T-cell (primary cell): ENCODE measurements at regions not wholly inside any gene's neighbourhood (a gene's known extent, or its start where the extent isn't known, plus 50 kb on each side); places are given as distances from the start of the nearest gene placed in this dataset.
"Not testable (repeated sequence)": the region's sequence is repeated elsewhere in the genome, so short reads cannot be mapped to it uniquely, and the experiment has no call there.

Source experiments
- ATAC-seq, 4 experiments: fragments of 200-7000 bp in 3 of 4; fragments of 150-1000 bp in 1 of 4; cut with Tn5 transposase; replicated peaks in 1 of 4; 1 replicate in 3 of 4; 2 replicates in 1 of 4; pipeline ENCODE4 v1.10.0; 2021; ENCODE audit warnings: moderate library complexity in 3 of 4, mild to moderate bottlenecking in 2 of 4, moderate number of reproducible peaks in 1 of 4
- CTCF ChIA-PET, 2 donors: fragments of 300-600 bp; sonication (Branson Sonifier 250); formaldehyde crosslinking; loops; one replicate each; lab custom pipeline; 2022; ENCODE audit warnings: antibody characterized with exemption in 2 of 2; lab: Charles Lee
- POLR2A ChIA-PET, 2 donors: fragments of 300-600 bp; sonication (Branson Sonifier 250); formaldehyde crosslinking; loops; one replicate each; lab custom pipeline; 2022; ENCODE audit warnings: antibody characterized with exemption in 2 of 2; lab: Charles Lee
- DNase-seq, 35 experiments: peaks; one replicate each; pipeline versions ENCODE4 v3.0.0 to v3.0.0-alpha.2; 2013 to 2023
- H3K27ac ChIP-seq: one replicate; pipeline ENCODE4 v1.5.1; 2013; ENCODE audit warnings: low read length
- H3K27me3 ChIP-seq, 2 experiments: replicated peaks in 1 of 2; 1 replicate in 1 of 2; 2 replicates in 1 of 2; pipeline versions ENCODE4 v1.6.1 to v1.7.0; 2013; ENCODE audit warnings: low read length in 1 of 2, mixed read lengths in 1 of 2; ENCODE audit not compliant: control insufficient read depth in 2 of 2, insufficient read depth in 2 of 2; ENCODE audit errors: extremely low read depth in 1 of 2
- H3K36me3 ChIP-seq, 2 donors: 1 replicate in 1 of 2; 2 replicates in 1 of 2; pipeline versions ENCODE4 v1.6.1 to v1.7.0; 2013; ENCODE audit warnings: low read length in 1 of 2; ENCODE audit not compliant: control insufficient read depth in 2 of 2, insufficient read depth in 1 of 2; ENCODE audit errors: extremely low read depth in 1 of 2
- H3K4me1 ChIP-seq, 2 experiments: 1 replicate in 1 of 2; 2 replicates in 1 of 2; pipeline versions ENCODE4 v1.6.1 to v1.7.0; 2013; ENCODE audit warnings: low read length in 2 of 2, mixed read lengths in 1 of 2; ENCODE audit not compliant: insufficient read depth in 2 of 2, control insufficient read depth in 1 of 2; ENCODE audit errors: extremely low read depth in 1 of 2
- H3K4me3 ChIP-seq, 2 donors: 1 replicate in 1 of 2; 2 replicates in 1 of 2; pipeline versions ENCODE4 v1.5.1 to v1.7.0; 2013; ENCODE audit warnings: mild to moderate bottlenecking in 2 of 2, low read length in 1 of 2, moderate library complexity in 1 of 2; ENCODE audit not compliant: control insufficient read depth in 1 of 2; ENCODE audit errors: extremely low read depth in 1 of 2
- H3K9me3 ChIP-seq: 2 replicates; pipeline ENCODE4 v1.7.0; 2013
- H3K27ac Mint-ChIP-seq, 2 donors: one replicate each; pipeline ENCODE4 v1.8.0; 2020 to 2021; ENCODE audit warnings: mild to moderate bottlenecking in 2 of 2, mixed read lengths in 2 of 2
- H3K27me3 Mint-ChIP-seq, 2 donors: one replicate each; pipeline ENCODE4 v1.8.0; 2021 to 2022; ENCODE audit warnings: mixed read lengths in 2 of 2
- H3K36me3 Mint-ChIP-seq: one replicate; pipeline ENCODE4 v1.8.0; 2021; ENCODE audit warnings: mixed read lengths
- H3K4me1 Mint-ChIP-seq, 3 donors: one replicate each; pipeline ENCODE4 v1.8.0; 2020 to 2022; ENCODE audit warnings: mixed read lengths in 3 of 3, mild to moderate bottlenecking in 1 of 3
- H3K4me3 Mint-ChIP-seq, 3 donors: one replicate each; pipeline ENCODE4 v1.8.0; 2020 to 2022; ENCODE audit warnings: mild to moderate bottlenecking in 3 of 3, mixed read lengths in 3 of 3, moderate library complexity in 3 of 3
- H3K9me3 Mint-ChIP-seq, 3 donors: one replicate each; pipeline ENCODE4 v1.8.0; 2020 to 2022; ENCODE audit warnings: mixed read lengths in 3 of 3
- WGBS: methylation state at CpG from one replicate; pipeline ENCODE4 v1.1.5; 2013; ENCODE audit warnings: missing lambda C conversion rate; ENCODE audit not compliant: insufficient coverage; 5-methylcytosine and 5-hydroxymethylcytosine counted together

DNA sequence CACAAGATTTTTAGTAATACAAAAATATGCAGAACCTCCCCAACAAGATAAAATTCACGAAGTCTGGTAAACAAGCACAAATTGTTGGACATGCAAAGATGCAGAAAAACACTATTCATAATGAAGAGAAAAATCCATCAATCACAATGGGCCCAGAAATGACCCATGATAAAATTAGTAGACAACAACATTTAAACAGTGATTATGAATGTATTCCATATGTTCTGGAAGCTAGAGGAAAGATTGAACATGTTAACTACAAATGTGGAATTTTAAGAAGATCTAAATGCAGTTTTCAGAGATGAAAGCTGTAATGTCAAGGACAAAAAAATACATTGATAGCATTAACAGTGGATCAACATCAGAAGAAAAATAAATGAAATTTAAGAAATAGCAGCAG lies 243.3 kb upstream of the LINC00305 start:
- H3K27me3 ChIP-seq, result no peaks in the 10 kb centered on the region
- DNase-seq, result no peak
- no peak for ATAC-seq
- Mint-ChIP-seq H3K4me3 (no peak overlapping the region), H3K4me1 (no peaks in the 10 kb centered on the region), H3K27me3 (no peaks in the 10 kb centered on the region), H3K9me3 (peaks cover 2 to 16% (median 3%) of the 10 kb centered on the region in 3 donors), H3K36me3 (no peaks in the 10 kb centered on the region), H3K27ac (no peak overlapping the region)
- no CpG with 5 or more reads among the region's 1 CpG for WGBS
- H3K36me3 ChIP-seq, result no peaks in the 10 kb centered on the region
- POLR2A ChIA-PET, result no interaction called here
- H3K9me3 ChIP-seq, result no peaks in the 10 kb centered on the region
- CTCF ChIA-PET, result no interaction called here
- H3K4me1 ChIP-seq, result no peaks in the 10 kb centered on the region
- no peak overlapping the region for H3K27ac ChIP-seq
- H3K4me3 ChIP-seq, result no peak overlapping the region

DNA sequence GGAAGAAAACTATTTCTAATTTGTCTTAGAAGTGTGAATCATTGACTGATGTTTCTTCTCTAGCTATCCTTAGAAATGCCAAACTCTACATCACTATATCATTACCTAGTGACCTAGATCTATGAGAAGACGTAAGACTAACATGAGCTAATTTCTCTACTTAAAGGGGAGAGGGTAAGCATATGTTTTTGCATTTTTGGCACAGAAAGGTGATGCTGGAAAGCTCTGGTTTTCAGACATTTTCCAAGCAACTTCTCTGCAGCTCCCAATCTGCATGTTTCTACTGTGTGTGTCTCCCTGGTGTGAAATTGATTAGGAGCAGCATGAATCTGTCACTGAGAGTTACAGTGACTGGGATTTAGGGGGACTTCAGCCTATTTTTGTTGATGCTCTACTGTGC lies 235.2 kb upstream of the LINC00305 start:
- H3K4me1 Mint-ChIP-seq, result no peaks in the 10 kb centered on the region
- no peak overlapping the region for H3K27ac Mint-ChIP-seq
- ChIA-PET POLR2A (no interaction called here), CTCF (interaction anchor here in 1 of 2 donors (0.6 kb wide), 2 partner anchors 19 to 113 kb away, joined by 3 read pairs; no protein-coding TSS in a partner anchor)
- no peaks in the 10 kb centered on the region for H3K9me3 ChIP-seq
- WGBS, result no CpG with 5 or more reads among the region's 1 CpG
- no peaks in the 10 kb centered on the region for H3K27me3 ChIP-seq
- no peaks in the 10 kb centered on the region for H3K9me3 Mint-ChIP-seq
- no peaks in the 10 kb centered on the region for H3K36me3 ChIP-seq
- no peak for DNase-seq
- H3K4me3 ChIP-seq, result no peak overlapping the region
- H3K36me3 Mint-ChIP-seq, result no peaks in the 10 kb centered on the region
- no peak overlapping the region for H3K4me3 Mint-ChIP-seq
- no peaks in the 10 kb centered on the region for H3K4me1 ChIP-seq
- ATAC-seq, result no peak
- H3K27ac ChIP-seq, result no peak overlapping the region
- H3K27me3 Mint-ChIP-seq, result no peaks in the 10 kb centered on the region

DNA sequence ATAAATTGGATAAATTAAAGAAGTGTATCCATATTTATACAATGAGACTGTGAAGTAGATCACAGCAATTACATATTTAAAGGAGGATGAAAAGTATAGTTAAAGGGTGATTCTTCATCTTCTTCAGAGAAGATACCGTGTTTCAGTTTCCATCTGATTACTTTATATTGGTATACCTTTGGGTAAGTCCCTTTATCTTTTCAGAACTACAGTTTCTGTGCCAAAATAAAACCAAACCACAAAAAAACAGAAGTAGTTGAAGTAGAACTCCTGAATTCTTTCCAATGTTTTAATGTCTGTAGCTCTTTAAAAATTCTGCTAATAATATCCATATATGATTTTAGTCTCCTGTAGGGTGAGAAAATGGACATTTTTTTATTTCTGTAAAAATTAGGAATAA lies 231.2 kb upstream of the LINC00305 start:
- DNase-seq, result no peak
- Mint-ChIP-seq H3K27ac (no peak overlapping the region), H3K4me1 (no peaks in the 10 kb centered on the region), H3K36me3 (no peaks in the 10 kb centered on the region), H3K27me3 (no peaks in the 10 kb centered on the region), H3K4me3 (no peak overlapping the region), H3K9me3 (peaks cover 10 to 16% (median 14%) of the 10 kb centered on the region in 3 donors)
- H3K36me3 ChIP-seq, result no peaks in the 10 kb centered on the region
- no peak overlapping the region for H3K4me3 ChIP-seq
- no peaks in the 10 kb centered on the region for H3K27me3 ChIP-seq
- H3K27ac ChIP-seq, result no peak overlapping the region
- H3K4me1 ChIP-seq, result no peaks in the 10 kb centered on the region
- no peaks in the 10 kb centered on the region for H3K9me3 ChIP-seq
- no peak for ATAC-seq
- ChIA-PET CTCF (no interaction called here), POLR2A (no interaction called here)
- no CpG with 5 or more reads among the region's 1 CpG for WGBS

DNA sequence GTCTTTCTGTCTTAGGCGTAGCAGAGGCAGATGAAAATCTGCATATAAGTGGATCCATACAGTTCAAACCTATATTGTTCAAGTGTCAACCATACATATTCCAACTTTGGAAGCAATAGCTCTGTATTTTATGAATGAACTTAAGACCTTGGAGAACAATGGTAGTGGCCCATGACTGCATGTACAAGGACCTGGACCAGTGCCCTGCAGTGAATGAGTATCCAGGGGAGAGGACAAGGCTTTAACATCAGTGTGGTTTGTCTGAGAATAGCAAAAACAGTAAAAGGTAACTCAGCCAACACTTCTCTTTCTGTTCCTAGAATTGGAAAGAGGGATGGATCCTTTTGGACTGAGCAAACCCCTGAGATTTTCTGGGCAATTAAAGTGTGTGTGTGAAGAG lies 230.8 kb upstream of the LINC00305 start:
- Histone ChIP-seq H3K9me3 (no peaks in the 10 kb centered on the region), H3K4me3 (no peak overlapping the region), H3K4me1 (no peaks in the 10 kb centered on the region), H3K27ac (no peak overlapping the region), H3K36me3 (no peaks in the 10 kb centered on the region), H3K27me3 (no peaks in the 10 kb centered on the region)
- H3K9me3 Mint-ChIP-seq, result peaks cover 10 to 16% (median 14%) of the 10 kb centered on the region in 3 donors
- POLR2A ChIA-PET, result no interaction called here
- H3K36me3 Mint-ChIP-seq, result no peaks in the 10 kb centered on the region
- H3K27ac Mint-ChIP-seq, result no peak overlapping the region
- H3K4me3 Mint-ChIP-seq, result no peak overlapping the region
- ATAC-seq (no peak), DNase-seq (no peak)
- H3K27me3 Mint-ChIP-seq, result no peaks in the 10 kb centered on the region
- WGBS, result no CpG with 5 or more reads among the region's 1 CpG
- no peaks in the 10 kb centered on the region for H3K4me1 Mint-ChIP-seq
- CTCF ChIA-PET, result no interaction called here

DNA sequence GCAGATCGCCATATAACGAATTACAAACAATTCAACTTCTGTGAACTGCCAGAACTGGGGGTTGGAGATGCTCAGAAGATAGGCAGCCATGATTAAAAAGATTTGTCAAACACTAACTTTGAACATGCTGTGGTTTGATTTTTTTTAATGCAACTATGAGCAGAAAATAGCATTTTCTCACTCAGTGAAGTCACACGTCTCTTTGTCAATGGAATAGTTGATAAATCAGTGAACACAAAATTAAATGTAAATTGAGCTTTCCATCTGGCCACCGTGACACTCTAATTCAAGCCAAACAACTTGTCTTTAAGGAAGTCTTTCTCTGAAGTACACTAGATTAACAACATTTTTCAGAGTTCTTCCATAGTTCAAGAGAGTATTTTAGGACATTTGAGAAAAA lies 228.6 kb upstream of the LINC00305 start:
- WGBS, result no CpG with 5 or more reads among the region's 4 CpGs
- Mint-ChIP-seq H3K27ac (no peak overlapping the region), H3K9me3 (peaks cover 12 to 19% (median 14%) of the 10 kb centered on the region in 3 donors), H3K27me3 (no peaks in the 10 kb centered on the region), H3K36me3 (no peaks in the 10 kb centered on the region), H3K4me1 (no peaks in the 10 kb centered on the region), H3K4me3 (no peak overlapping the region)
- H3K4me1 ChIP-seq, result no peaks in the 10 kb centered on the region
- no peaks in the 10 kb centered on the region for H3K36me3 ChIP-seq
- ChIA-PET POLR2A (no interaction called here), CTCF (no interaction called here)
- DNase-seq (no peak), ATAC-seq (no peak)
- no peaks in the 10 kb centered on the region for H3K27me3 ChIP-seq
- no peaks in the 10 kb centered on the region for H3K9me3 ChIP-seq
- no peak overlapping the region for H3K27ac ChIP-seq
- H3K4me3 ChIP-seq, result no peak overlapping the region

DNA sequence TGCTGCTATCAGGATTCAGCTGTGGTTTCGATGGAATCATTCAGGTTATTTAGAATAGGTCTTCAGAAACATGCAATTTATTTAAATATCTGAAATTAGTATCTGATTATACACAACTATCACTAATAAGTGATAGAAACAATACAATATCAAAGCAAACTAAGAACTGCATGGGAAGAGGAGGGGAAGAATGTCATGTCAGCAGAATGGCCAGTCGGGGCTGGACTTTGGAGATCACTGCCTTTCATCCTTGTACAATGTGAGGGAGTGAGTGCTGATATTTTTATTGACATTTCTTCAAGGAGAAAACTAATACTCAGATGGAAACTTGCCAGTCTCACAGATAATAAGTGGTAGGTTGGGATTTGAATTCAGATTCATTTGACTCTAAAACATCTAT lies 224.0 kb upstream of the LINC00305 start:
- H3K27ac ChIP-seq, result no peak overlapping the region
- Mint-ChIP-seq H3K4me3 (no peak overlapping the region), H3K4me1 (no peaks in the 10 kb centered on the region), H3K27me3 (no peaks in the 10 kb centered on the region), H3K36me3 (no peaks in the 10 kb centered on the region), H3K9me3 (peaks cover 13 to 18% (median 14%) of the 10 kb centered on the region in 3 donors), H3K27ac (no peak overlapping the region)
- no peak for ATAC-seq
- H3K4me3 ChIP-seq, result no peak overlapping the region
- H3K27me3 ChIP-seq, result no peaks in the 10 kb centered on the region
- H3K9me3 ChIP-seq, result no peaks in the 10 kb centered on the region
- H3K4me1 ChIP-seq, result no peaks in the 10 kb centered on the region
- CTCF ChIA-PET, result no interaction called here
- POLR2A ChIA-PET, result no interaction called here
- no peaks in the 10 kb centered on the region for H3K36me3 ChIP-seq
- no peak for DNase-seq
- no CpG with 5 or more reads among the region's 2 CpGs for WGBS

DNA sequence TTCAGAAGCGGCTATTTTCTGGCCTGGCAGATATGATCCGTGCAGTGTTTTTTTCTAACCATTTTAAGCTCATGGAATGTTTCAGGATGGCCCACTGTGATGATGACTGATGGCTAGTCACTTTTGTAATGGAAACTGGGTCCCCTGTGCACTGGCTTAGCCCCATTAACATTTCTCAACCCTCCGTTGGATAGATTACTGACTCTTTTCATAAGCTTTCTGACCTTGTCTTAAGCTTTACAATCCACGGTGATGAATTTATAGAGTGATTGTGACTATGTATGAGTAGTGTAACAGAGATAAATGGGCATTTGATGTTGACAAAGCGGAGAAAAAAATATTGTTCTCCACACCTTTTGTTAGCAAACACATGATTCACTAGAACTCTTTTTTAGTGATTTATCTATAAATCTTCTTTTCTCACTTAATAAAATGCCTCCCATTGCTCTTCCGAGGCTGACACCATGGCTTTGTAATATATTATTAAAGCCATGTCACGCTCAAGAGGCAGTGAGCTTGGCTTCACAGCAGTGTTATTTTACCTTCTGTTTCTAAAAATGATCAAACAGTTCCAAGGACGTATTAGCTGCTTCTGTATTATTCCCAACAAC lies 221.0 kb upstream of the LINC00305 start:
- H3K27me3 ChIP-seq, ATAC-seq, DNase-seq, POLR2A ChIA-PET, H3K9me3 ChIP-seq, H3K27ac Mint-ChIP-seq, H3K36me3 Mint-ChIP-seq, H3K27me3 Mint-ChIP-seq, H3K27ac ChIP-seq, CTCF ChIA-PET, H3K4me3 Mint-ChIP-seq, H3K36me3 ChIP-seq, H3K4me3 ChIP-seq, H3K4me1 Mint-ChIP-seq, H3K4me1 ChIP-seq: not testable (repeated sequence)
- peaks cover 9 to 12% (median 10%) of the 10 kb centered on the region in 3 donors for H3K9me3 Mint-ChIP-seq
- WGBS, result no CpG with 5 or more reads among the region's 8 CpGs
